ENCODE measurements at regions not wholly inside any gene's neighbourhood (a gene's known extent, or its start where the extent isn't known, plus 50 kb on each side); places are given as distances from the start of the nearest gene placed in this dataset.
"Not testable (repeated sequence)": the region's sequence is repeated elsewhere in the genome, so short reads cannot be mapped to it uniquely, and the experiment has no call there.

GRCh38 chr22:48082284-48082683, 1319.8 kb downstream of the TBC1D22A start:
- no peak for DNase-seq (ENCODE audit: low spot score)

GRCh38 chr22:48081281-48081680, 1318.8 kb downstream of the TBC1D22A start:
- DNase-seq (ENCODE audit: low spot score), result no peak

DNA sequence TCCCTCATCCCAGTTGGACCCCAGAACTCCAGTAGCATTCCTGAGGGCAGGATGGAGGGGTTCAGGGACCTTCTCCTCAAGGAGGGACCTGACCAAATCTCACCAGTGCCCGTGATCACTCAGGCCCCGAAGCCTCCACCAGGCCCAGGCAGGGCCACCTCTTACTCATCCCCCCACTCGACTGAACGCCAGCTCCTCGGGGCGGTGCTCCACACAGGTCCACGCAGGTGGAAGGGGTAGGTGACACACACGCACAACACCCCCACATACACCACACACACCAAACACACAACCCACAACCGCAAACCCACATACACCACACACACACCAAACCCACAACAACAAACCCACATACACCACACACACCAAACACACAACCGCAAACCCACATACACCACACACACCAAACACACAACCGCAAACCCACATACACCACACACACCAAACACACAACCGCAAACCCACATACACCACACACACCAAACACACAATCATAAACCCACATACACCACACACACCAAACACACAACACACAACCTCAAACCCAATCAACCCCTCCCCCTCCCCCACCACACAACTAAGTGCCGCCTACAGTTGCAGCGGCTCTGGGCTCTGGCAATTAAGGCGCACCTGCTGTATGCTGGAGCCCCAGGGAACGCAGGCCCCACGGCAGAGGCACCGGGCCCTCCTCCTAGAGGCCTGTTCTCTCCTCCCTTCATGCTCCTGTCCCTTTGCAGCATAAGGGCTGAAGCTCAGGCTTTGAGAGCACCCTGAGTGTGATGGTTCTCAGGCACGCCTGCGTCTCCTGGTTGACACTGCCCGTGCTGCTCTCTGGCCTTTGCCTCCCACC, 1318.1 kb downstream of the TBC1D22A start:
- no peak for DNase-seq (ENCODE audit: low spot score)

DNA sequence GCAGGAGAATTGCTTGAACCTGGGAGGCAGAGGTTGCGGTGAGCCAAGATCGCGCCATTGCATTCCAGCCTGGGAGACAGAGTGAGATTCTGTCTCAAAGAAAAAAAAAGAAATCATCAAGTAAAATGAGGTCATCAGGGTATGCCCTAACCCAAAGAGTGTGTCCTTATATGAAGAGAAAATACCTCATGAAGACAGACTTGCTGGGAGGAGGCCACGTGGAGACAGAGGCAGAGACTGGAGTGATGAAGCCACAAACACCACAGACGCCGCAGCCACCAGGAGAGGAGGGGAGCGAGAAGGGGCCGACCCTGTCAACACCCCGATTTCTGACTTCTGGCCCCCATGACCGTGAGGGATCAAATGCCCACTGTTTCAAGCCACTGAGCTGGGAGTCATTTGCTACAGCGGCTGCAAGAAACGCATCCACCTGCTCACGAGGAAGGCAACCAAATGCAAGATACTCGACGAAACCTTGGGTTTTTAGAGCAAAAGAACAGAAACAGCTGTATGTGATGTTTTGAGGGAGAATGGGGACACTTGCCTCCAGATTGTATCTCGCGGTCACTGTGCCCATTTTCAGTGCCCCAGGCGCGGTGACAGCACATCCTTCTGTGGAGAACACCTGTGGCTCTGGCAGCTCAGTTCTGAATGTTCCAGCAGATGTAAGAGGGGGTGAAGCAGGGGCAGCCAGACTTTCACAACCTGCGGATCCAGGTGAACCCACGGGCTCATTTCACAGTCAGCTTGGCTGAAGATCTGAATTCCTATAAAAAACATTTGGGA, 1317.2 kb downstream of the TBC1D22A start:
- DNase-seq (ENCODE audit: low spot score), result no peak

- no peak for DNase-seq (ENCODE audit: low spot score)
Measured at GRCh38 chr22:48078825-48079224, 1316.4 kb downstream of the TBC1D22A start.

DNA sequence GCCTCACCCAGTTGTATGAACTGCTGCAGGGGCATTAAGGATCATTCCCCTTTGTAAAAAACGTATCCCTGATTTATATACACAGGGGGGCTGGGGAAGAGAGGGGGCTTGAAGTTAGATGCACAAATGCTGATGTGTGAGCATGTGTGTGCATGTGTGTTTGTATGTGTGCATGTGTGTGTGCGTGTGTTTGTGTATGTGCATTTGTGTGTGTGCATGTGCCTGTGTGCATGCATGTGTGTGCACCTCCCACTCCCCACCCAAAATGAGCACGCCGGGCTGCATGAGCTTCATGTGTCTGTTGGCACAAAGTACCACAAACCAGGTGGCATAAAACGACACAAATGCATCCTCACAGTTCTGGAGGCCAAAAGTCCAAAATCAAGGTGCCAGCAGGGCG, 1315.2 kb downstream of the TBC1D22A start:
- no peak for DNase-seq (ENCODE audit: low spot score)

DNA sequence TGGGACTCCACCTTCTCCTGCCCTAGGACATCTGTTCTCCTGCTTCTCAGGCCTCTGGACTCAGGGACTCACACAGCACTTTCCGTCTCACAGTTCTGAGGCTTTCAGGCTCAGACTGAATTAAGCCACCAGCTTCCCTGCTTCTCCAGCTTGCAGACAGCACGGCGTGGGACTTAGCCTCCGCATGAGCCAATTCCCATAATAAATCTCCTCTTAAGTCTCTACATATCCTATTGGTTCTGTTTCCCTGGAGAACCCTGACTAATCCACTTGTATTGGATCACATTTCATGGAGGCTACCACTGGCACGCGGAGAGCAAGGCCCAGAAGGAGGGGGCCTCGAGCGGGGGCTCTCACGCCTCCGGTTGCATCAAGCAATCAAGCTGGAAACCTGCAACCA, 1313.6 kb downstream of the TBC1D22A start:
- DNase-seq (ENCODE audit: low spot score), result no peak

DNA sequence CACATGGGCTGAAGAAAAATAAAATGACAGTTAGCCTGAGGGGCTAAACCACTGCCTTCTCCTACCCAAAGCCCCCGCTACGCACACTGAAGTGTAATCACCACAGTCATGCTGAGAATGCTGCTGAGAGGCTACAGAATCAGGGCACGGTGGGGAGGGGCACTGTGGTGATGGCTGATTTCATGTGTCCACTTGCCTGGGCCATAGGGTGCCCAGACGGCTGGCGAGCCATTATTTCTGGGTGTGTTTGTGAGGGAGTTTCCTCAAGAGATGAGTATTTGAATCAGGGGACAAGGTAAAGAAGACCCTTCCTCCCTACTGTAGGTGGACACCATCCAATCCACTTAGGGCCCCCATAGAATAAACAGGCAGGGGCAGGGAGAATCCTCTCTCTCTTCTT, 1313.2 kb downstream of the TBC1D22A start:
- no peak for DNase-seq (ENCODE audit: low spot score)

GRCh38 chr22:48072777-48073176, 1310.3 kb downstream of the TBC1D22A start:
- DNase-seq (ENCODE audit: low spot score), result no peak

GRCh38 chr22:48071828-48072227, 1309.4 kb downstream of the TBC1D22A start:
- no peak for DNase-seq (ENCODE audit: low spot score)

DNA sequence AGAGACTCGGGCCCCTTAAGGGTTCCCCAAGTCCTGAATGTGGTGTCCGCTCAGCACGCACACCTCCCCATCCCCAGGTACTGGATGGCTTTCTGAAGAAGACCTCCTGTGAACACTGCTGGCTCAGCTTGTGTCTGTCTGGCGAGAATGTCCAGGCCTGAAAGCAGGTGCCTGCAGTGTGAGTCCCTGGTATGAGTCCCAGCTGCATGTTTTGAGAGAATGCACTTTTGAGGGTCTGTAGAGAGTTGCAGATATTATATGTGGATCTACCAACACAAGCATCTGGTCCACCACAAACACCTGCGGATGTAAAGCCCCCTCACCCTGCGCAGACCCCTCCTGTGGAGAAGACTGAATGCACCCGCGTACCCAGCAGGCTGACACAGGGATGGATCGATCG, 1308.9 kb downstream of the TBC1D22A start:
- no peak for DNase-seq (ENCODE audit: low spot score)

DNA sequence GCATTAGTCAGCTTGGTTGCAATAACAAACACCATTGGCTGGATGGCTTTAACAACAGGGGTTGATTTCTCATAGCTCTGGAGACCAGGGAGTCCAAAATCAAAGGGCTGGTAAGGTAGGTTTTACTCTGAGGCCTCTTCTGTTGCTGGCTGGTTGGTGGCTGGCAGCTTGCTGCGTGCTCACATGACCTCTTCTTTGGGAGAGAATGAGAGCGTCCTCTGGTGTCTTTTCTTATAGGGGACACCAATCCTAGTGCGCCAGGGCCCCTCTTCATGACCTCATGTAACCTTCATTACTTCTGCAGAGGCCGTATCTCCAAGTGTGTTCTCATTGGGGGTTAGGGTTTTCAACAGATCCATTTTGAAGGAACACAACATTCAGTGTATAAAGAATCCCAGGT, 1308.3 kb downstream of the TBC1D22A start:
- no peak for DNase-seq (ENCODE audit: low spot score)

DNA sequence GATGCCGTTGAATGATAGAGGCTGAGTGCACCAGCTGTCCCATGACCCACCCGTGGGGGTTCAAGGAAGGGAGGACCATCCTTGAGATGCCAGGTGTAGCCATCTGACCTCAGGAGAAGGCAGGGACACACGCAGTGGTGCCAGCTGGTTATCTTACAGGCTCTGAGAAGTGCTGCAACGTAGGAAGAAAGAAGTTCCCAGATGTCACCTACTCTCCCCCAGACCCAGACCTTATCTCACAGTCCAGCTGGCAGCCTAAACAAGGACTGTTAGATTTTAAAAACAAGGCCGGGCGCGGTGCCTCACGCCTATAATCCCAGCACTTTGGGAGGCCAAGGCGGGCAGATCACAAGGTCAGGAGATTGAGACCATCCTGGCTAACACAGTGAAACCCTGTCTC, 1307.6 kb downstream of the TBC1D22A start:
- DNase-seq (ENCODE audit: low spot score), result no peak

DNA sequence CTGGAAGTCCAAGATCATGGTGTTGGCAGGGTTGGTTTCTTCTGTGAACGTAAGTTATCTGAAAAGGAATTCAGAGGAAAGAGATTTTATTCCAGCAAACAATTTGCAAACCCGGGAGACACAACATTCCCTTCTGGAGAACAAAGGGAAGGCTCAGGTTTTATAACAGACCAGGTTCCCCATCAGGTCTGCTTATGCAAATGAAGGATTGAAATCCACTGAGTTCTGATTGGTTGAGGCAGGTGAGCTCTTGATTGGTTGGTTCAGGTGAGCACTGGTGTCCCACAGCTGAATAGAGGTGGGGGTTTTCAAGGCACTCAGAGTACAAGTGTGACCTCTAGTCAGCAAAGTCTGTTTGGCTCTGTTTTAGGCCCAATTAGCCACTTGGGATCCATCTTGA, 1306.8 kb downstream of the TBC1D22A start:
- DNase-seq (ENCODE audit: low spot score), result no peak

- DNase-seq (ENCODE audit: low spot score), result no peak
Measured at GRCh38 chr22:48068323-48068885, 1306.0 kb downstream of the TBC1D22A start.

DNA sequence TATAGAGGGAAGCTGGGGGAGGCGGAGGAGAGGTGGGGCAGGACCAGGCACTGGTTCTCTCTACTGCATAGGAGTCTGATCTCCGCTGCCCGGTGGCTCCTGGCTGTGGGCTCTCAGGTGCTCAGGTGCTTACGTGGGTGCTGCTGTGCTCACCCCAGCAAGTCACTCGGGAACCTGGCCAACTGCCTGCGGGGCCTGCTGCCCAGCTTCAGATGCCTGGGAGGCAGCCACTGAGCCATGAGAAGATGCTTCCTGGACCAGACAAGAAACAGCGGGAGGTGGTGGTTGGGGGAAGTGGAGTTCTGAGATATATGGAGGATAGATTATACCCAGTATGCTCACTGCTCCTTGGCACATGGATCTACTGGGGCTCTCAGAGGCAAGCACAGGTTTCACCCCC, 1303.4 kb downstream of the TBC1D22A start:
- no peak for DNase-seq (ENCODE audit: low spot score)

GRCh38 chr22:48061726-48062125, 1299.3 kb downstream of the TBC1D22A start:
- no peak for DNase-seq (ENCODE audit: low spot score)

- DNase-seq (ENCODE audit: low spot score), result no peak
Measured at GRCh38 chr22:48060266-48060665, 1297.8 kb downstream of the TBC1D22A start.

DNA sequence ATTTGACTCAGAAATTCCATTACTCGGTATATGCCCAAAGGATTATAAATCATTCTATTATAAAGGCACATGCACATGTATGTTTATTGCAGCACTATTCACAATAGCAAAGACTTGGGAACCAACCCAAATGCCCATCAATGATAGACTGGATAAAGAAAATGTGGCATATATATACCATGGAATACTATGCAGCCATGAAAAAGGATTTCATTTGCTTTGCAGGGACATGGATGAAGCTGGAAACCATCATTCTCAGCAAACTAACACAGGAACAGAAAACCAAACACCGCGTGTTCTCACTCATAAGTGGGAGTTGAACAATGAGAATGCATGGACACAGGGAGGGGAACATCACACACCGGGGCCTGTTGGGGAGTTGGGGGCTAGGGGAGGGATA, 1297.1 kb downstream of the TBC1D22A start:
- DNase-seq (ENCODE audit: low spot score), result not testable (repeated sequence)

- DNase-seq (ENCODE audit: low spot score), result no peak
Measured at GRCh38 chr22:48057116-48057835, 1294.8 kb downstream of the TBC1D22A start.

- no peak for DNase-seq (ENCODE audit: low spot score)
Measured at GRCh38 chr22:48055827-48056226, 1293.4 kb downstream of the TBC1D22A start.

GRCh38 chr22:48055185-48055584, 1292.7 kb downstream of the TBC1D22A start:
- no peak for DNase-seq (ENCODE audit: low spot score)
